Loucy (cell line): ENCODE measurements at regions not wholly inside any gene's neighbourhood (a gene's known extent, or its start where the extent isn't known, plus 50 kb on each side); places are given as distances from the start of the nearest gene placed in this dataset.

Source experiments
- EZH2phosphoT487 ChIP-seq: fragments of 200-600 bp; IDR thresholded peaks from 2 replicates; pipeline ENCODE4 v1.6.1; 2018; ENCODE audit warnings: antibody characterized with exemption, mild to moderate bottlenecking, moderate library complexity, borderline replicate concordance
- TF ChIP-seq, protein P1 (sequence below): fragments of 200-600 bp; sonication (generic); conservative IDR thresholded peaks from 2 replicates; pipeline ENCODE4 v1.5.1; 2014; ENCODE audit warnings: mild to moderate bottlenecking, antibody characterized with exemption, low read length

DNA sequence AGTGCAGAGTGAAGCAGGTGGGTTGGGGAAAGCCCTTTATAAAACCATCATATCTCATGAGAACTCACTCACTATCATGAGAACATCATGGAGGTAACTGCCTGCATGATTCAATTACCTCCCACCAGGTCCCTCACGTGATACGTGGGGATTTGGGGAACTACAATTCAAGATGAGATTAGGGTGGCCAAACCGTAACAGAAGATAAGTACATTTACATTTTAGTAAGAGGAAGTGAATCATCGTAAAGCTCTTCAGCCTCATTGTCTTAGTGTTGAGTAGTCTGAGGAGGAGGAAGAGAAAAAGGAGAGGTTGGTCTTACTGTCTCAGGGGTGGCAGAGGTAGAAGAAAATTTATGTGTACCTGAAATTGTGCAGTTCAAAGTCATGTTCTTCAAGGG is 1053.4 kb upstream of the ADGRL4 start:
- TF ChIP-seq, protein P1, sequence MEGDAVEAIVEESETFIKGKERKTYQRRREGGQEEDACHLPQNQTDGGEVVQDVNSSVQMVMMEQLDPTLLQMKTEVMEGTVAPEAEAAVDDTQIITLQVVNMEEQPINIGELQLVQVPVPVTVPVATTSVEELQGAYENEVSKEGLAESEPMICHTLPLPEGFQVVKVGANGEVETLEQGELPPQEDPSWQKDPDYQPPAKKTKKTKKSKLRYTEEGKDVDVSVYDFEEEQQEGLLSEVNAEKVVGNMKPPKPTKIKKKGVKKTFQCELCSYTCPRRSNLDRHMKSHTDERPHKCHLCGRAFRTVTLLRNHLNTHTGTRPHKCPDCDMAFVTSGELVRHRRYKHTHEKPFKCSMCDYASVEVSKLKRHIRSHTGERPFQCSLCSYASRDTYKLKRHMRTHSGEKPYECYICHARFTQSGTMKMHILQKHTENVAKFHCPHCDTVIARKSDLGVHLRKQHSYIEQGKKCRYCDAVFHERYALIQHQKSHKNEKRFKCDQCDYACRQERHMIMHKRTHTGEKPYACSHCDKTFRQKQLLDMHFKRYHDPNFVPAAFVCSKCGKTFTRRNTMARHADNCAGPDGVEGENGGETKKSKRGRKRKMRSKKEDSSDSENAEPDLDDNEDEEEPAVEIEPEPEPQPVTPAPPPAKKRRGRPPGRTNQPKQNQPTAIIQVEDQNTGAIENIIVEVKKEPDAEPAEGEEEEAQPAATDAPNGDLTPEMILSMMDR: no peak
- TF ChIP-seq EZH2phosphoT487: no peak
